MM.1S (cell line): ENCODE measurements at regions not wholly inside any gene's neighbourhood (a gene's known extent, or its start where the extent isn't known, plus 50 kb on each side); places are given as distances from the start of the nearest gene placed in this dataset.

Experiments used
- DNase-seq: peaks from one replicate; pipeline ENCODE4 v3.0.0-alpha.2; 2015
- H2AFZ ChIP-seq: fragments of 300-600 bp; sonication (generic); 2 replicates; pipeline ENCODE4 v1.6.0; 2016; ENCODE audit warnings: antibody characterized with exemption, low read length
- H3F3A ChIP-seq: fragments of 300-600 bp; sonication (generic); 2 replicates; pipeline ENCODE4 v1.6.1; 2016; ENCODE audit warnings: mild to moderate bottlenecking, antibody characterized with exemption, low read length, moderate library complexity, mixed read lengths; ENCODE audit not compliant: insufficient read depth
- H3K27ac ChIP-seq: fragments of 300-600 bp; sonication (generic); 2 replicates; pipeline ENCODE4 v1.5.1; 2016; ENCODE audit warnings: mild to moderate bottlenecking, low read length
- H3K27me3 ChIP-seq: fragments of 300-600 bp; sonication (generic); replicated peaks from 2 replicates; pipeline ENCODE4 v1.6.0; 2016; ENCODE audit warnings: low read length; ENCODE audit not compliant: insufficient read depth
- H3K36me3 ChIP-seq: fragments of 300-600 bp; sonication (generic); replicated peaks from 2 replicates; pipeline ENCODE4 v1.6.1; 2016; ENCODE audit warnings: mild to moderate bottlenecking, low read length, mixed read lengths; ENCODE audit not compliant: insufficient read depth
- H3K4me1 ChIP-seq: fragments of 300-600 bp; sonication (generic); 2 replicates; pipeline ENCODE4 v1.6.1; 2016; ENCODE audit warnings: low read length, mixed read lengths
- H3K4me2 ChIP-seq: fragments of 300-600 bp; sonication (generic); 2 replicates; pipeline ENCODE4 v1.6.0; 2016; ENCODE audit warnings: low read depth, low read length
- H3K4me3 ChIP-seq: fragments of 300-600 bp; sonication (generic); 2 replicates; pipeline ENCODE4 v1.5.1; 2016; ENCODE audit warnings: low read length, mixed read lengths
- H3K79me2 ChIP-seq: fragments of 300-600 bp; sonication (generic); 2 replicates; pipeline ENCODE4 v1.6.1; 2016; ENCODE audit warnings: mixed run types, low read length, mixed read lengths
- H3K9ac ChIP-seq: fragments of 300-600 bp; sonication (generic); 2 replicates; pipeline ENCODE4 v1.6.1; 2016; ENCODE audit warnings: low read length, mixed read lengths
- H3K9me2 ChIP-seq: fragments of 300-600 bp; sonication (generic); replicated peaks from 2 replicates; pipeline ENCODE4 v1.6.1; 2016; ENCODE audit warnings: mild to moderate bottlenecking, low read length, mixed read lengths; ENCODE audit not compliant: insufficient read depth
- H3K9me3 ChIP-seq: fragments of 300-600 bp; sonication (generic); replicated peaks from 2 replicates; pipeline ENCODE4 v1.6.1; 2016; ENCODE audit warnings: mild to moderate bottlenecking, low read length, mixed read lengths; ENCODE audit not compliant: insufficient read depth
- H4K20me1 ChIP-seq: fragments of 300-600 bp; sonication (generic); 2 replicates; pipeline ENCODE4 v1.6.1; 2016; ENCODE audit warnings: mild to moderate bottlenecking, low read length, moderate library complexity, mixed read lengths; ENCODE audit not compliant: insufficient read depth
- EZH2 ChIP-seq: fragments of 300-600 bp; sonication (generic); optimal IDR thresholded peaks from 2 replicates; pipeline ENCODE3; 2017; ENCODE audit warnings: low read depth, mild to moderate bottlenecking, antibody characterized with exemption, low read length, mixed read lengths
- EZH2phosphoT487 ChIP-seq: fragments of 300-600 bp; sonication (generic); IDR thresholded peaks from 2 replicates; pipeline ENCODE4 v1.6.1; 2018; ENCODE audit warnings: antibody characterized with exemption, low read length
- TF ChIP-seq, protein P1 (sequence below): fragments of 300-600 bp; sonication (generic); IDR thresholded peaks from 2 replicates; pipeline ENCODE4 v1.5.1; 2016; ENCODE audit warnings: antibody characterized with exemption, low read length, mixed read lengths

GRCh38 chr6:160927416-160927815, 64.2 kb upstream of the MAP3K4 start:
- DNase-seq, result no peak
- H3K27me3 ChIP-seq, result no peaks in the 10 kb centered on the region
- H3K9ac ChIP-seq, result no peak overlapping the region

GRCh38 chr6:160929361-160929760, 62.2 kb upstream of the MAP3K4 start:
- Histone ChIP-seq H4K20me1 (no peaks in the 10 kb centered on the region), H3F3A (no peaks in the 10 kb centered on the region), H3K4me3 (no peak overlapping the region), H3K9me3 (no peaks in the 10 kb centered on the region), H3K27ac (no peak overlapping the region), H3K9ac (no peak overlapping the region), H3K27me3 (no peaks in the 10 kb centered on the region), H3K79me2 (no peaks in the 10 kb centered on the region), H3K4me2 (no peak overlapping the region), H3K36me3 (no peaks in the 10 kb centered on the region), H3K4me1 (no peaks in the 10 kb centered on the region), H3K9me2 (no peaks in the 10 kb centered on the region), H2AFZ (no peak overlapping the region)
- DNase-seq, result no peak
- TF ChIP-seq EZH2phosphoT487, result no peak
- TF ChIP-seq, protein P1, sequence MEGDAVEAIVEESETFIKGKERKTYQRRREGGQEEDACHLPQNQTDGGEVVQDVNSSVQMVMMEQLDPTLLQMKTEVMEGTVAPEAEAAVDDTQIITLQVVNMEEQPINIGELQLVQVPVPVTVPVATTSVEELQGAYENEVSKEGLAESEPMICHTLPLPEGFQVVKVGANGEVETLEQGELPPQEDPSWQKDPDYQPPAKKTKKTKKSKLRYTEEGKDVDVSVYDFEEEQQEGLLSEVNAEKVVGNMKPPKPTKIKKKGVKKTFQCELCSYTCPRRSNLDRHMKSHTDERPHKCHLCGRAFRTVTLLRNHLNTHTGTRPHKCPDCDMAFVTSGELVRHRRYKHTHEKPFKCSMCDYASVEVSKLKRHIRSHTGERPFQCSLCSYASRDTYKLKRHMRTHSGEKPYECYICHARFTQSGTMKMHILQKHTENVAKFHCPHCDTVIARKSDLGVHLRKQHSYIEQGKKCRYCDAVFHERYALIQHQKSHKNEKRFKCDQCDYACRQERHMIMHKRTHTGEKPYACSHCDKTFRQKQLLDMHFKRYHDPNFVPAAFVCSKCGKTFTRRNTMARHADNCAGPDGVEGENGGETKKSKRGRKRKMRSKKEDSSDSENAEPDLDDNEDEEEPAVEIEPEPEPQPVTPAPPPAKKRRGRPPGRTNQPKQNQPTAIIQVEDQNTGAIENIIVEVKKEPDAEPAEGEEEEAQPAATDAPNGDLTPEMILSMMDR, result no peak
- TF ChIP-seq EZH2, result no peak

More at GRCh38 chr6:160927416-160927815, 64.2 kb upstream of the MAP3K4 start:
- no peak overlapping the region for H3K4me3 ChIP-seq
- no peaks in the 10 kb centered on the region for H3K9me2 ChIP-seq
- TF ChIP-seq EZH2 (no peak), EZH2phosphoT487 (no peak)
- TF ChIP-seq, protein P1, result no peak
- H2AFZ ChIP-seq, result no peak overlapping the region
- H3K79me2 ChIP-seq, result no peaks in the 10 kb centered on the region
- peak overlapping the region; percentile 59; the same call in 1 of the 2 replicates for H3K27ac ChIP-seq
- H4K20me1 ChIP-seq, result no peaks in the 10 kb centered on the region
- no peaks in the 10 kb centered on the region for H3F3A ChIP-seq
- H3K36me3 ChIP-seq, result no peaks in the 10 kb centered on the region
- no peaks in the 10 kb centered on the region for H3K4me1 ChIP-seq
- H3K9me3 ChIP-seq, result no peaks in the 10 kb centered on the region
- no peak overlapping the region for H3K4me2 ChIP-seq

- no peaks in the 10 kb centered on the region for H3K79me2 ChIP-seq
- H3K4me2 ChIP-seq, result no peak overlapping the region
- H3K4me1 ChIP-seq, result no peaks in the 10 kb centered on the region
- no peaks in the 10 kb centered on the region for H3F3A ChIP-seq
- no peaks in the 10 kb centered on the region for H3K9me3 ChIP-seq
- H2AFZ ChIP-seq, result no peak overlapping the region
- DNase-seq, result no peak
- TF ChIP-seq EZH2 (no peak), EZH2phosphoT487 (no peak)
- TF ChIP-seq, protein P1, result no peak
- no peak overlapping the region for H3K9ac ChIP-seq
- H3K9me2 ChIP-seq, result no peaks in the 10 kb centered on the region
- no peaks in the 10 kb centered on the region for H3K27me3 ChIP-seq
- no peak overlapping the region for H3K4me3 ChIP-seq
- no peaks in the 10 kb centered on the region for H4K20me1 ChIP-seq
- no peaks in the 10 kb centered on the region for H3K36me3 ChIP-seq
- H3K27ac ChIP-seq, result no peak overlapping the region
Observed at GRCh38 chr6:160929831-160930230, 61.7 kb upstream of the MAP3K4 start.
